Mesodermal cell (in vitro differentiated cells): ENCODE measurements at regions not wholly inside any gene's neighbourhood (a gene's known extent, or its start where the extent isn't known, plus 50 kb on each side); places are given as distances from the start of the nearest gene placed in this dataset.
"Not testable (repeated sequence)": the region's sequence is repeated elsewhere in the genome, so short reads cannot be mapped to it uniquely, and the experiment has no call there.

ENCODE experiments used
- H3K27ac ChIP-seq: 2 replicates; pipeline ENCODE4 v1.7.0; 2013; ENCODE audit warnings: mild to moderate bottlenecking, low read depth, low read length, moderate library complexity; ENCODE audit not compliant: severe bottlenecking
- H3K36me3 ChIP-seq: 2 replicates; pipeline ENCODE4 v1.7.1; 2013; ENCODE audit warnings: mild to moderate bottlenecking, low read length, moderate library complexity; ENCODE audit not compliant: control insufficient read depth, insufficient read depth
- H3K4me1 ChIP-seq: one replicate; pipeline ENCODE4 v1.7.1; 2013; ENCODE audit warnings: mild to moderate bottlenecking, low read length; ENCODE audit not compliant: insufficient read depth, control insufficient read depth, poor library complexity, severe bottlenecking
- H3K4me3 ChIP-seq: 2 replicates; pipeline ENCODE4 v1.7.0; 2013; ENCODE audit warnings: low read length, control low read depth, mild to moderate bottlenecking; ENCODE audit not compliant: insufficient read depth, poor library complexity, severe bottlenecking; ENCODE audit errors: extremely low read depth
- H3K9me3 ChIP-seq: 2 replicates; pipeline ENCODE4 v1.7.1; 2013; ENCODE audit warnings: mild to moderate bottlenecking, low read length, moderate library complexity; ENCODE audit not compliant: control insufficient read depth
- WGBS, 2 experiments: methylation state at CpG; one replicate each; pipeline ENCODE4 v1.1.5; 2013; ENCODE audit warnings: missing lambda C conversion rate in 2 of 2; ENCODE audit not compliant: insufficient coverage in 2 of 2; 5-methylcytosine and 5-hydroxymethylcytosine counted together

DNA sequence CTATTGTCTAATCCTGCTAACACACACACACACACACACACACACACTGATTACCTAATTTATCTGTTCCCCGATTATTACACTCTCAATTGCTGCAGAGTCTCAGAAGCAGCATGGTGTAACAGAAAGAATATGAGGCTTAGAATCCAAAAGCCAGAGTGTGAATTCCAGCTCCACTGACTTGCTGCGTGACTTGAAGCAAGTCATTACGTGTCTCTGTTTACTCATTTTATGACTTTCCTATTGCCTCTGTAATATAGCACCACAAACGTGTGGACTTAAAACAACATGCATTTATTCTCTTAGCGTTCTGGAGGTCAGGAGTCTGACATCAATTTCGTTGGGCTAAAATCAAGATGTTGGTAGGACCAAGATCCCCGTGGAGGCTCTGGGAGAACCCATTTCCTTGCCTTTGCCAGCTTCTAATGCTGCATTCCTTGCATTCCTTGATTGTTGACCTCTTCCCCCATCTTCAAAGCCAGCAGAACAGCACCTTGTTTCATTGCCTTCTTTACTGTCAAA, 55.9 kb upstream of the ATP5PO start:
- no peaks in the 10 kb centered on the region for H3K36me3 ChIP-seq
- H3K4me3 ChIP-seq: no peak overlapping the region
- peak overlapping the region; percentile 65 for H3K27ac ChIP-seq
- H3K4me1 ChIP-seq: peaks cover 57% of the 10 kb centered on the region
- WGBS, 2 experiments: 53 to 59% methylated on average over 7 of the region's 7 CpGs
- no peaks in the 10 kb centered on the region for H3K9me3 ChIP-seq

DNA sequence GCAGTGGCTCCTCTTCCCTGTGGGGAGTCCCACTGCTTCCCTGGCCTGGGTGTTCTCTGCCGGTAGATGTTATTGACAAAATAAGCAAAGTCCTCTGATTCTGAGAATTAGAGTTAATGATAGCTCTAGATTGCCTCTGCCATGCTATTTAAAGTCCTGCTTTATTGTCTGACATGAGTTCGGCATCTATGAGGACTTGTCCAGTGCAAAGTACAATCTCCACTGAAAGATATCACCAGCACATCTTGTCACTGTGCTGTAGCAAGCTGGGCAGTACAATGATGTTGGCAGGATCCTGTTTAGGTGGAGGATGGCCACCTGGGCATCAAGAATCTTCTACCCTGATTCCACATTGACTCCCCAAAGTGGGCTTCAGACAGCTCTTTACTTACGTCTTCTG, 54.0 kb upstream of the ATP5PO start:
- Histone ChIP-seq H3K4me1 (peaks cover 42% of the 10 kb centered on the region), H3K9me3 (no peaks in the 10 kb centered on the region), H3K4me3 (no peak overlapping the region), H3K36me3 (no peaks in the 10 kb centered on the region), H3K27ac (no peak overlapping the region)
- 89 to 100% methylated on average over 1 of the region's 3 CpGs for WGBS, 2 experiments

DNA sequence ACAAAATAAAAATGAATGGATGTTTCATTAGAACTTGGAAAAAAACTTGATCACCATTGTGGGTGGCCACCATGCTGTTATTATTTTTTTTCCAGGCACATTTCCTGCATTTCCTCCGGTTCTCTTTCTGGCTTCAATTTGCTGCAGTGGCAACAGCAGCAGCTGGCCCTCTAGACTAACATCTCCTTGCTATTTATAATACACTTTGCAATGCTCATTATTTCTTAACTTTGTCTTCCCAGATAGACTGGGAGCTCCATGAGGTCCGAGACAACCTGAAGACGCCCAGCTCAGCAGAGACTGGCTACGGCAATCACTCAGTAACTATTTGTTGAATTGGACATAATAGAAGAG, 53.4 kb upstream of the ATP5PO start:
- H3K27ac ChIP-seq: no peak overlapping the region
- H3K36me3 ChIP-seq: no peaks in the 10 kb centered on the region
- no peaks in the 10 kb centered on the region for H3K9me3 ChIP-seq
- no peak overlapping the region for H3K4me3 ChIP-seq
- WGBS, 2 experiments: 98 to 100% methylated on average over 4 of the region's 4 CpGs
- H3K4me1 ChIP-seq: peaks cover 37% of the 10 kb centered on the region

DNA sequence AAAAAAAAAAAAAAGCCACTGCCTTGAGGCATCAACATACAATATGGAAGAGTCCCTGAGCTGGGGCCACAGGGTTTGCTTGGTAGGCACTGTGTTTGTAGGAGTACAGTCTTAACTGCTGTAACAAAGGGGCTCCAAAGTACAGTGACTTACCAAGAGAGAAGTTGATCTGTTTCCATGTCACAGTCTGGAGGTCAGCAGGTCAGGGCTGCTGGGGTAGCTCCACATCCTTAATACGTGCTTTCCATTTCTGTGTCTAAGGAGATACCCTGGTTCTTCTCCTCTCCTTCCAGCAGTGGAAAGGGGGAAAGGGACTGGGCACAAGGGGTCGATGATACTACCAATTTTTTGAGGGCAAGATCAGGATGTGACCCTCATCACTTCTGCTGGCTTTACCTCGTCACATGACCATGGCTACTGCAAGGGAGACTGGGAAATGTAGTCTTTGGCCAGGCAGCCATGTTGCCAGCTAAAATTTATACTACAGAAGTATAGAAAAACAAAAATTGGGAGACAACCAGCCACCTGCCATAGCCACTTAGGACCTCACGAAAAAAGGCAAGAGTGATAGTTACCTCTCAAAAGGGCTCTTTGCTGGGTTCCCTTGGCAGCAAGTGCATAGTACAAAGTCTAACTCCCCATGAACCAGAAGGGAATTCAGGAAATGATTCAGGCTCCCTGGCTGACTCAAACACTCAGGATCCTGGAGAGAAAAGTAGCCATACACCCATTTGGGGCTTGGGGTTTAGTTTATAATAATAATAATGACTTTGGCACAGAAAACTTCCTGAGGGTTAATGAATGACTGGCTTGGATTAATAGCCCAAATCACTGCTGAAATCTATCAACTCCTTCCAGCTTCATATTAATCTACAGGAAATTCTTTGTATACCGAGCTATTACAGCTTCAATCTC, 52.7 kb upstream of the ATP5PO start:
- Histone ChIP-seq H3K27ac (no peak overlapping the region), H3K9me3 (no peaks in the 10 kb centered on the region), H3K36me3 (no peaks in the 10 kb centered on the region), H3K4me1 (peaks cover 36% of the 10 kb centered on the region), H3K4me3 (peak overlapping the region; percentile 8)
- WGBS, 2 experiments: 0 to 32% methylated on average over 1 to 3 of the region's 5 CpGs

DNA sequence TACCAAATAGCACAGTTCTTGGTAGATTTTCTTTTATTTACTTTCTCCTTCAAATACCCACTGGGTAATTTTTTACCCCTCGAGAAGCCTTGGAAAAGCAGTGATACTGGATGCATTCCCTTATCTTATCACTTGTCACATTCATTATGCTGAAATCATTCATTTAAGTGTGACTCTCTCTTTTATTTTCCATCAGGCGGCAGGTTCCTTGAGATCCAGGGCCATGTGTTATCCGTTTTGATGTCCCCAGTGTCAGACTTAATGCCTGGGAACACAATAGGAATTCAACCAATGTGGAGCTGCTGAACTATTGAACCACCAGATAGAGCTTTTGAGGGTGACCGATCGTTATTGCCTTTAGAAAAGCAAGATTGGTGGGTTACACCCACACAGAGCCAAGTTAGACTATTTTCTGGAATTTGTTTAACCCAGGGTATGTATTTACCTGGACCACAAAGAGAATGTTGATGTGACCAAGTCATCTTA, 51.5 kb upstream of the ATP5PO start:
- peak overlapping the region; percentile 77 for H3K27ac ChIP-seq
- H3K4me1 ChIP-seq: peaks cover 31% of the 10 kb centered on the region
- no peak overlapping the region for H3K4me3 ChIP-seq
- no peaks in the 10 kb centered on the region for H3K36me3 ChIP-seq
- WGBS, 2 experiments: 70 to 89% methylated on average over 2 to 5 of the region's 5 CpGs
- no peaks in the 10 kb centered on the region for H3K9me3 ChIP-seq

DNA sequence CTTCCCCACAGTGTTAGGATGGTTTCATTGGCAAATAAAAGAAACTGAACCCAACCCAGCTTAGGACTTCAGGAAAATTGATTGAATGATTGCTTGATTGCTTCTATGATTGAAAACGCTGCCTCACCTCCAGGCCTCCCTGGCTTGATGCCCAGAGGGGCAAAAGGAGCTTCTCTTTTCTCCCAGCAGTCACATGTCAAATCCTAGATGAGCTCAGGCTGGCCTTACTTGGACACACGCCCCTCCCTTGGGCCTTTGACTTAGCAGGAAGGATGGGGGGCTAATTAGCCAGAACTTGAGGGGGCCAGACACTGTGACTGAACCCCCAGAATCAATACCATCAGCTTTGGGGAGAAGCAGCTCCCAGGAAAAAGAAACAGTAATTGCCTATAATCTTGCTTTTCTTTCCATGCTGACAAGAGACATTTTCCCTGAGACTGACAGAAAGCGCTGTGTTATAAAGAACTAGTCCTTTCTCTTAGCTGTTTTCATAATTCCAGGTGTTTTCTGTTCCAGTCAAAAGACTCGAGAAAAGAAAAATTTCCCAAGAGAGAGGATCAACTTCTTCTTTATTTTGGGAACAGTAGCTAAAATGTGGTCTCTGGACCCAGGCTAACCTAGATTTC, 50.8 kb upstream of the ATP5PO start:
- Histone ChIP-seq H3K36me3 (no peaks in the 10 kb centered on the region), H3K27ac (peak overlapping the region; percentile 68), H3K4me1 (peaks cover 28% of the 10 kb centered on the region), H3K9me3 (no peaks in the 10 kb centered on the region), H3K4me3 (no peak overlapping the region)
- WGBS, 2 experiments: 89 to 93% methylated on average over 3 of the region's 4 CpGs

DNA sequence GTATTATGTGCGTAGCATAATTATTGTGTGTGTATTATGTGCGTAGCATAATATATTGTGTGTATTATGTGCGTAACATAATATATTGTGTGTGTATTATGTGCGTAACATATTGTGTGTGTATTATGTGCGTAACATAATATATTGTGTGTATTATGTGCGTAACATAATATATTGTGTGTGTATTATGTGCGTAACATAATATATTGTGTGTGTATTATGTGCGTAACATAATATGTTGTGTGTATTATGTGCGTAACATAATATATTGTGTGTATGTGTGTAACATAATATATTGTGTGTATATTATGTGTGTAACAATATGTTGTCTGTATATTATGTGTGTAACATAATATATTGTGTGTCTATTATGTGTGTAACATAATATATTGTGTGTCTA, 50.1 kb upstream of the ATP5PO start:
- not testable (repeated sequence) for H3K27ac ChIP-seq
- 92 to 99% methylated on average over 9 of the region's 9 CpGs for WGBS, 2 experiments

More for the DNA sequence above, 50.1 kb upstream of the ATP5PO start:
- not testable (repeated sequence) for H3K9me3 ChIP-seq, H3K36me3 ChIP-seq, H3K4me3 ChIP-seq
- H3K4me1 ChIP-seq: peaks cover 28% of the 10 kb centered on the region
